ENCODE measurements at regions not wholly inside any gene's neighbourhood (a gene's known extent, or its start where the extent isn't known, plus 50 kb on each side); places are given as distances from the start of the nearest gene placed in this dataset.
"Not testable (repeated sequence)": the region's sequence is repeated elsewhere in the genome, so short reads cannot be mapped to it uniquely, and the experiment has no call there.

DNA sequence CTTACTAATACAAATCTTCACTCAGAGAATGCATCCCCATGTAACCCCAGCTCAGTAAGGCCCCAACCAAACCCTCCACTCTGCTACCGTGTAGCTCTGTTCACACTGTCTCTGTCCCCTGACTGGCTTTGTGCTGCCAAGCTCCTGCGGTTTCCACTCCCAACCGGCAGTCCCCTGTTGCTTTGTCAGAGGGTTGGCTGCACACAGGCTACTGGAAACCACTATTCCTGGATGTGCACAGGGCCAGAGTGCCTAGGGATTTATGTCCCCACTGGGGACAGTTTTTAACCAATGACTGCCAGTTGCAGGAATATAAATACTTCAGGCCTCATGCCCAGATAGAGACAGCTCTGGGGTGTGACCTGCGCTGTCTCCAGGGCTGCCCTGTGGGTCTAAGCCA lies 157.1 kb upstream of the C16orf82 start:
- no peak for DNase-seq

- no peak for DNase-seq
Observed at GRCh38 chr16:26911436-26911835, 155.3 kb upstream of the C16orf82 start.

DNA sequence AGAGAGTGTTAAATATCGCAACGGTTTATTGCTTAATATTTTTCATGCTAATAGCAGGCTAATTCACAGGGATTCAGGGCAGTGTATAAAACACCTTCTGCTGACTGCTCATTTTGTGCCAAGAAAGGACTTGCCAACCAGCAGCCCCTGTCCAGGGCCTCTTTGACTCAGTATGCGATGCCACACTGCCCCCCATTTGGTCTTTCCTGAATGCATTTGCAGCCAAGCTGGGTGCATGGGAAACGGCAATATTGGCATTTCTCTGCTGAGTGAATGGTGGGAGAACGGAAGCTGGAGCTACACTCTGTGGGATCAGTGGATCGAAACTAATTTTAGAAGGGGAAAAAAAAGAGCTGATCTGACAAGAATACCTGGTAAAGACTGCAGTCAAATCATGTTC lies 152.9 kb upstream of the C16orf82 start:
- no peak for DNase-seq

- DNase-seq: no peak
Observed at GRCh38 chr16:26930786-26931581, 135.7 kb upstream of the C16orf82 start.

GRCh38 chr16:26950636-26951035 lies 116.1 kb upstream of the C16orf82 start:
- DNase-seq: no peak

GRCh38 chr16:26951950-26952349 lies 114.8 kb upstream of the C16orf82 start:
- no peak for DNase-seq

DNA sequence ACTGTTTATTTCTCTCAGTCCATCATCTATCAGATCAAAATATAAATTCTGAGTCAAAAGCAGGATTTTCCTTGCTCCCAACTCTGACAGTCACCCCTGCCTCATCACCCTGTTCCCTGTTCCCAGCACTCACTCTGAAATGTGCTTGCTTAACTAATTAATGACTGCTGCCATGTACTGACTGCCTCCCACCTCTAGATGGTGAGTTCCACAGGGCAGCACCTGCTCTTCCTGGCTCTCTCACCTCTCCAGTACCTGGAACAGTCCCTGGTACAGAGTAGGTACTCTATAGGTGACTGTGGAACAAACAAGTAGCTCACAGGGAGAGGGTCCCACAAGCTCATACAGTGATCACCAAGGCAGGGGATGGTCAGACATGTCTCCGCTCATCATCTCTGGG lies 114.3 kb upstream of the C16orf82 start:
- DNase-seq: no peak

GRCh38 chr16:26957283-26957859 lies 109.4 kb upstream of the C16orf82 start:
- no peak for DNase-seq

DNA sequence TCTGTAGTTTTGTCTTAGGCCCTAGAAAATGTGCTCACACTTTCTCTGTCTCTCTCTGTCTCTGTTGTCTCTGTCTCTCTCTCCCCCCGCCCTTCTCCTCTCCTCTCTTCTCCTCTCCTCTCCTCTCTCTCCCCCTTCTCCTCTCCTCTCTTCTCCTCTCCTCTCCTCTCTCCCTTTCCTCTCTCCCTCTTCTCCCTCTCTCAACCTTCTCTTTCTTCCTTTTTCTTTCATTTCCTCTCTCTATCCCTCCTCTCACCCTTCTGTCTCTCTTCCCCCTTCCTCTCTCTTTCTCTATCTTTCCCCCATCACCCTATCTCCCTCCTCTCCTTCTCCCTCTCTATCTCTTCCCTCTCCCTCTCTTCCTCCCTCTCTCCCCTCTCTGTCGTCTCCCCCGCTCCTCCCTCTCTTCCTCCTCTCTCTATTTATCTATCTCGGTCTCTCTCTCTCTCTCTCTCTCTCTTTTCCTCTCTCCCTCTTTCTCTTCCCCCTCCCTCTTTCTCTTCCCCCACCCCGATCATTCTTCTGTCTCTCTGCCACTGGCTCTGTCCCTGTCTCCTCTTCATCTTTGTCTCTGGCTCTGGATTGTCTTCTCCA lies 107.2 kb upstream of the C16orf82 start:
- no peak for DNase-seq

DNA sequence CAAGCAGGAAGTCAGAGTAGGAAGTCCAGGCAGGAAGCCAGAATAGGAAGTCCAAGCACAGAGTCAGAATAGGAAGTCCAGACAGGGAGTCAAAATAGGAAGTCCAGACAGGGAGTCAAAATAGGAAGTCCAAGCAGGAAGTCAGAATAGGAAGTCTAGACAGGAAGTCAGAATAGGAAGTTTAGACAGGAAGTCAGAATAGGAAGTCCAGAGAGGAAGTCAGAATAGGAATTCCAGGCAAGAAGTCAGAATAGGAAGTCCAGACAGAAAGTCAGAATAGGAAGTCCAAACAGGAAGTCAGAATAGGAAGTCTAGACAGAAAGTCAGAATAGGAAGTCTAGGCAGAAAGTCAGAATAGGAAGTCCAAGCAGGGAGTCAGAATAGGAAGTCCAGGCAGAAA lies 105.3 kb upstream of the C16orf82 start:
- DNase-seq: no peak

DNA sequence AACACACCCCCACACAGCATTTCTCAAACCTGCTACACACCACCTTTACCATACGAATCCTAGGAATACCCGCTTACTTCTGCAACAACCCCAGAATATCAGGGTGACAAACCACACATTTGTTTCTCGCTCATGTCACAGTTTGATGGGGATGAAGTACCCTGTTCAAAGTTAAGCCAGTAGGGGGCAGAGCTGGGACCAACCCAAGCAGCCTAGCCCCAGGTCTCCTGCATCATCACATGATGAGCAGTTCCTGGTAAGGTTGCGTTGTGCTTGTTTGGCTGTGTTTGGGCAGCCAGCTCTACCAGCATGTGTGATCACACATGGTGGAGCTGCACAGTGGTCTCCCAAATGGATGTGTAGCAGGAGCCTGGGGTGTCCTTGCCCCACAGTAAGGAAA lies 103.6 kb upstream of the C16orf82 start:
- DNase-seq: peak; percentile 4

DNA sequence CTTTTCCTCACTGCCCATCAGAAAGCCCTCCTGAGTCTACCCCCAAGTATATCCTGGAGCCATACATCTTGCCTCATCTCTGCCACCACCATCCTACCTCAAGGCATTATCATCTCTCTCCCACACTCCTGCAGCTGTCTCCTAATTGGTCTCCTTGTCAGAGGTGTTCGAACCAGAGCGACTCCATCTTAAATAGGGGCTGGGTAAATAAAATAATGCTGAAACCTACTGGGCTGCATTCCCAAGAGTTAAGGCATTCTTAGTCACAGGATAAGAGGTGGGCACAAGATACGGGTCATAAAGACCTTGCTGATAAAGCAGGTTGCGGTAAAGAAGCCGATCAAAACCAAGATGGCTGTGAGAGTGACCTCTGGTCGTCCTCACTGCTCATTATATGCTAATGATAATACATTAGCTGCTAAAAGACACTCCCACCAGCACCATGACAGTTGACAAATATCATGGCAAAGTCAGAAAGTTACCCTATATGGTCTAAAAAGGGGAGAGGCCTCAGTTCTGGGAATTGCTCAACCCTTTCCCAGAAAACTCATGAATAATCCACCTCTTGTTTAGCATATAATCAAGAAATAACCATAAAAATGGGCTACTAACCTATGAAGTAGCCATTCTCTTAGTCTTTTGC lies 97.0 kb upstream of the C16orf82 start:
- DNase-seq: no peak

DNA sequence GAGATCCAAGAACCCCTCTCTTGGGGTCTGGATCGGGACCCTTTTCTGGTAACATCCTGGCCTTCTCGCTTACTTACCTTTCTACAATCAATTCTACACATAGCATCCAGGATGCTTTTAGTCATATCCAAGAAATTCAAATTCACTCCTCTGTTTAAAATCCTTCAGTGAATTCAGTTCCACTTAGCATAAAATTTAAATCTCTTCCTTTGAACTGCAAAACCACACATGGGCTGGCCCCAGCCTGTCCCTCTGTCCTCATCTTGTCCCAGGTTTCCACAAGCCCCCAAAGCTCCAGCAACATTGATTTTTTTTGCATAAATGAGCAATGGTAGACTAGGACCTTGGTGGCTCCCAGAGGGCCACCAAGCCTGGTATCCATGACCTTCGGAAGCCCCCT lies 96.4 kb upstream of the C16orf82 start:
- no peak for DNase-seq

- no peak for DNase-seq
Observed at GRCh38 chr16:26976873-26977272, 89.9 kb upstream of the C16orf82 start.

DNA sequence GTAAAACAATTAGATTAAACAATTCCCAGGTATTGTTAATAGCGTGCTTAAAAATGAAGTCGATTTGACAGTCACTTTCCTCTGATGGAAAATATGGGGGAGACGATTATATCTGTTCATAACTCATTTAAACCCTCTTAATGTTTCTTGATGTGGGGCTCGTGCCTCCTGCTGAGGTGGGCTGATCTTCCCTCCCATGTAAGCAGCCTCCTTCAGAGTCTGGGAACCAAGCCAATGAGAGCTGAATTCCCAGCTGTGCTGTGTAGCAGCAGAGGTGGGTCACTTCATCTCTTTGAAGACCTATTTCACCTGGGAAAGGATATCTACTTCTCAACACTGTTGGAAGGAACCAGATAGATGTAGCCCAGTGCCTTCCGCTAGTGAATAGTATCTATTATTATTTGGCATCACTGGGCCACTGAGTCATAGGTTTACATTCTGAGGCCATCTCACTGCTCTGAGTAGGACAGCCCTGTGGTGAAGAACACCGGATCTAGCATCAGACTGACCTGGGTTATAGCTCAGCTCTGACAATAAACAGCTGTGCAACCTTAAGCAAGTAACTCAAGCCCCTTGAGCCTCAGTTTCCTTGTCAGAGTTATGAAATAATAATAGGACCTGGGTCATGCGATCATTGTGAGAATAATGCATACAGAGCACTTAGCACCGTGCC lies 85.3 kb upstream of the C16orf82 start:
- no peak for DNase-seq

- DNase-seq: no peak
Observed at GRCh38 chr16:26982422-26982821, 84.3 kb upstream of the C16orf82 start.

DNA sequence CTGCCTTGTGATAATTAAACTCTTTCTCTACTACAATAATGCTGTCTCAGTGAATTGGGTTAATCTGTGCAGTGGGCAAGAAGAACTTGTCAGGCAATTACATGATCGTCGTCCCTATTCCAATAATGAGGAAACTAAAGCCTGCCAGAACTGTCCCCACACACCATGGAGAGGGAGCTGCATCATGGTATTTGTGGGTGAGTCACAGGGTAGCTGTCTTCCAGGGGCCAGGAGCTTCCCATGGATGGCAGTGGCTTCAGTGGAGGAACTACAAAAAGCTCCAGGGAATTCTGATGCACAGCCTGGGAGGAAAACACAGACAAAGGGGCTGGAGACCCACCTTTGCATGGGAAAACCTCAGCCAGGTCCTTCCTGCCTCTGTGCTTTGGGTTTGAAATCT lies 83.3 kb upstream of the C16orf82 start:
- no peak for DNase-seq

DNA sequence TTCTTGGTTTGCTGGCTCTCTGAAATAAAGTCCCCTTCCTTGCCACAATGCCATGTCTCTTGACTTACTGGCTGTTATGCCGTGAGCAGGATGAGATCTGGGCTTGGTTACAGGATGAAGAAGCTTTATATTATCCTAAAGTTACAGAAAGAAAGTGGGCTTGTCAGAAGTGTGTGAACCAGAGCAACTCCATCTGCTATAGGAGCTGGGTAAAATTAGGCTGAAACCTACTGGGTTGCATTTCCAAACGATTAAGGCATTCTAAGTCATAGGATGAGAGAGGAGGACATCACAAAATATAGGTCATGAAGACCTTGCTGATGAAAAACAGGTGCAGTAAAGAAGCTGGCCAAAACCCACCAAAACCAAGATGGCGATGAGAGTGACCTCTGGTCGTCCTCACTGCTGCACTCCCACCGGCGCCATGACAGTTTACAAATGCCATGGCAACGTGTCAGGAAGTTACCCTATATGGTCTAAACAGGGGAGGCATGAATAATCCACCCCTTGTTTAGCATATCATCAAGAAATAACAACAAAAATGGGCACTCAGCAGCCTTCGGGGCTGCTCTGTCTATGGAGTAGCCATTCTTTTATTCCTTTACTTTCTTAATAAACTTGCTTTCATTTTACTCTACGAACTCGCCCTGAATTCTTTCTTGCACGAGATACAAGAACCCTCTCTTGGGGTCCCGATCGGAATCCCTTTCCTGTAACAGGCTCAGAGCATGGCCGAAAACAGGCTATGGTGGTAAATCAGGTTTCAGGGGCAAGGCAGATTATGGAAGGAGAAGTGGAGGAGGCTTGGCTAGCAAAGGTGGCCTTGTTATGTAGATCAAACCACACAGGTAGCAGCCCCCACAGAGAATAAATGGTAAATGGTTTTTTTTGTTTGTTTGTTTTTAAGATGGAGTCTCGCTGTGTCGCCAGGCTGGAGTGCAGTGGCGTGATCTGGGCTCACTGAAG lies 81.3 kb upstream of the C16orf82 start:
- DNase-seq: no peak

- no peak for DNase-seq
Observed at GRCh38 chr16:26987597-26988010, 79.1 kb upstream of the C16orf82 start.

- DNase-seq: no peak
Observed at GRCh38 chr16:26988186-26988585, 78.5 kb upstream of the C16orf82 start.

GRCh38 chr16:26990384-26991120 lies 76.2 kb upstream of the C16orf82 start:
- not testable (repeated sequence) for DNase-seq
